8988T (cell line): ENCODE measurements at regions not wholly inside any gene's neighbourhood (a gene's known extent, or its start where the extent isn't known, plus 50 kb on each side); places are given as distances from the start of the nearest gene placed in this dataset.

Source experiments
- DNase-seq: peaks from one replicate; pipeline ENCODE4 v3.0.0; 2011

- DNase-seq = no peak
These were observed 1041.8 kb downstream of the VRK1 start for GRCh38 chr14:97838986-97839385.

GRCh38 chr14:97840159-97840558, 1043.0 kb downstream of the VRK1 start:
- no peak for DNase-seq

GRCh38 chr14:97841762-97842161, 1044.6 kb downstream of the VRK1 start:
- DNase-seq = no peak

GRCh38 chr14:97843066-97843465, 1045.9 kb downstream of the VRK1 start:
- DNase-seq = no peak

GRCh38 chr14:97844042-97844441, 1046.9 kb downstream of the VRK1 start:
- no peak for DNase-seq

- DNase-seq = no peak
These were observed 1049.0 kb downstream of the VRK1 start for GRCh38 chr14:97846156-97846555.

- no peak for DNase-seq
These were observed 1051.3 kb downstream of the VRK1 start for GRCh38 chr14:97848317-97848980.

- no peak for DNase-seq
These were observed 1053.3 kb downstream of the VRK1 start for GRCh38 chr14:97850466-97850865.

GRCh38 chr14:97850886-97851285, 1053.7 kb downstream of the VRK1 start:
- DNase-seq = no peak

- DNase-seq = no peak
These were observed 1054.3 kb downstream of the VRK1 start for GRCh38 chr14:97851428-97851995.

GRCh38 chr14:97854918-97855317, 1057.7 kb downstream of the VRK1 start:
- DNase-seq = no peak

- no peak for DNase-seq
These were observed 1069.0 kb downstream of the VRK1 start for GRCh38 chr14:97866195-97866594.

- no peak for DNase-seq
These were observed 1069.5 kb downstream of the VRK1 start for GRCh38 chr14:97866664-97867063.

- DNase-seq = no peak
These were observed 1076.1 kb downstream of the VRK1 start for GRCh38 chr14:97873291-97873690.

GRCh38 chr14:97874394-97874793, 1077.2 kb downstream of the VRK1 start:
- DNase-seq = no peak

GRCh38 chr14:97878206-97878605, 1081.0 kb downstream of the VRK1 start:
- DNase-seq = no peak

- DNase-seq = no peak
These were observed 1081.5 kb downstream of the VRK1 start for GRCh38 chr14:97878727-97879126.

GRCh38 chr14:97887690-97888089, 1090.5 kb downstream of the VRK1 start:
- no peak for DNase-seq

GRCh38 chr14:97888331-97888730, 1091.1 kb downstream of the VRK1 start:
- DNase-seq = no peak

- DNase-seq = no peak
These were observed 1094.3 kb downstream of the VRK1 start for GRCh38 chr14:97891515-97891914.

- DNase-seq = no peak
These were observed 1097.4 kb downstream of the VRK1 start for GRCh38 chr14:97894552-97894951.

- DNase-seq = no peak
These were observed 1103.1 kb downstream of the VRK1 start for GRCh38 chr14:97900196-97900854.

GRCh38 chr14:97902630-97903029, 1105.4 kb downstream of the VRK1 start:
- DNase-seq = no peak

- DNase-seq = no peak
These were observed 1106.6 kb downstream of the VRK1 start for GRCh38 chr14:97903821-97904220.

- no peak for DNase-seq
These were observed 1115.0 kb downstream of the VRK1 start for GRCh38 chr14:97912217-97912616.
